ENCODE measurements at regions not wholly inside any gene's neighbourhood (a gene's known extent, or its start where the extent isn't known, plus 50 kb on each side); places are given as distances from the start of the nearest gene placed in this dataset.

GRCh38 chr20:50396623-50397022 lies 113.6 kb upstream of the PTPN1 start:
- intact Hi-C loops (cut with DNase I): no loop called here
- Histone ChIP-seq H3K9me3 (no peaks in the 10 kb centered on the region), H3K4me1 (peaks cover 23% of the 10 kb centered on the region), H3K36me3 (no peaks in the 10 kb centered on the region), H3K4me3 (no peak overlapping the region), H3K27ac (peak overlapping the region; percentile 48), H3K27me3 (no peaks in the 10 kb centered on the region)
- no peak for DNase-seq (ENCODE audit: extremely low spot score in 2 of 2)
- no peak for TF ChIP-seq POLR2A (IDR thresholded peaks at IDR 0.05)
- TF ChIP-seq, protein P1, sequence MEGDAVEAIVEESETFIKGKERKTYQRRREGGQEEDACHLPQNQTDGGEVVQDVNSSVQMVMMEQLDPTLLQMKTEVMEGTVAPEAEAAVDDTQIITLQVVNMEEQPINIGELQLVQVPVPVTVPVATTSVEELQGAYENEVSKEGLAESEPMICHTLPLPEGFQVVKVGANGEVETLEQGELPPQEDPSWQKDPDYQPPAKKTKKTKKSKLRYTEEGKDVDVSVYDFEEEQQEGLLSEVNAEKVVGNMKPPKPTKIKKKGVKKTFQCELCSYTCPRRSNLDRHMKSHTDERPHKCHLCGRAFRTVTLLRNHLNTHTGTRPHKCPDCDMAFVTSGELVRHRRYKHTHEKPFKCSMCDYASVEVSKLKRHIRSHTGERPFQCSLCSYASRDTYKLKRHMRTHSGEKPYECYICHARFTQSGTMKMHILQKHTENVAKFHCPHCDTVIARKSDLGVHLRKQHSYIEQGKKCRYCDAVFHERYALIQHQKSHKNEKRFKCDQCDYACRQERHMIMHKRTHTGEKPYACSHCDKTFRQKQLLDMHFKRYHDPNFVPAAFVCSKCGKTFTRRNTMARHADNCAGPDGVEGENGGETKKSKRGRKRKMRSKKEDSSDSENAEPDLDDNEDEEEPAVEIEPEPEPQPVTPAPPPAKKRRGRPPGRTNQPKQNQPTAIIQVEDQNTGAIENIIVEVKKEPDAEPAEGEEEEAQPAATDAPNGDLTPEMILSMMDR (IDR thresholded peaks at IDR 0.05): no peak
- no peak for TF ChIP-seq POLR2AphosphoS5 (IDR thresholded peaks at IDR 0.05; ENCODE audit: insufficient read depth in 1 of 2, low read depth in 1 of 2)

- intact Hi-C loops (cut with DNase I): no loop called here
- no peak for DNase-seq (ENCODE audit: extremely low spot score in 2 of 2)
- Histone ChIP-seq H3K36me3 (no peaks in the 10 kb centered on the region), H3K4me1 (peaks cover 23% of the 10 kb centered on the region), H3K27ac (peak overlapping the region; percentile 48), H3K4me3 (no peak overlapping the region), H3K9me3 (no peaks in the 10 kb centered on the region), H3K27me3 (no peaks in the 10 kb centered on the region)
- TF ChIP-seq, protein P1 (IDR thresholded peaks at IDR 0.05): no peak
- TF ChIP-seq POLR2AphosphoS5 (IDR thresholded peaks at IDR 0.05; ENCODE audit: insufficient read depth in 1 of 2, low read depth in 1 of 2): no peak
- TF ChIP-seq POLR2A (IDR thresholded peaks at IDR 0.05): no peak
These were observed 113.1 kb upstream of the PTPN1 start for GRCh38 chr20:50397058-50397457.

DNA sequence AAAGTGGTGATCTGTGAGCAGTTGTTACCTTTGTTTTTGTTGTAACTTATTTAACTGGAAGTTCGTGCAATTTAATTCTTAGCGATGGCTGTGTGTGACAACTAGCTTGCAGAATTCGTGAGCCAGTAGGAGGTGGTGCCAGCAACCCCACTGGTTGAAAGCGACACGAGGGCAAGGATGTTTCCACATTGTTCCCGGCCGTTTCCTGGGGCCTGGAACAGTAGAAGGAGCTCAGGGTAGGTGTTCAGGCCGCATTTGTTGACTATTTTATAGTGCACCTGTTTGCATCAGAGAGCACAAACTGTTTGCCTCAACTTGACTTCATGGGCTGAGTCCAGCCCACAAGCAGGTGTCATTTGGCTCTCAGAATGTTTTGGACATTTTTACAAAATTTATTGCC lies 112.1 kb upstream of the PTPN1 start:
- Histone ChIP-seq H3K4me3 (no peak overlapping the region), H3K27me3 (no peaks in the 10 kb centered on the region), H3K4me1 (peaks cover 24% of the 10 kb centered on the region), H3K36me3 (no peaks in the 10 kb centered on the region), H3K27ac (peak overlapping the region; percentile 31), H3K9me3 (no peaks in the 10 kb centered on the region)
- intact Hi-C loops (cut with DNase I): no loop called here
- DNase-seq (ENCODE audit: extremely low spot score in 2 of 2): no peak
- TF ChIP-seq, protein P1 (IDR thresholded peaks at IDR 0.05): no peak
- TF ChIP-seq POLR2AphosphoS5 (IDR thresholded peaks at IDR 0.05; ENCODE audit: insufficient read depth in 1 of 2, low read depth in 1 of 2) (no peak), POLR2A (IDR thresholded peaks at IDR 0.05) (no peak)

- Histone ChIP-seq H3K27ac (peak overlapping the region; percentile 31), H3K4me3 (no peak overlapping the region), H3K36me3 (no peaks in the 10 kb centered on the region), H3K9me3 (no peaks in the 10 kb centered on the region), H3K27me3 (no peaks in the 10 kb centered on the region), H3K4me1 (peaks cover 28% of the 10 kb centered on the region)
- intact Hi-C loops (cut with DNase I): no loop called here
- TF ChIP-seq POLR2AphosphoS5 (IDR thresholded peaks at IDR 0.05; ENCODE audit: insufficient read depth in 1 of 2, low read depth in 1 of 2) (no peak), POLR2A (IDR thresholded peaks at IDR 0.05) (no peak)
- TF ChIP-seq, protein P1 (IDR thresholded peaks at IDR 0.05): no peak
- DNase-seq (ENCODE audit: extremely low spot score in 2 of 2): no peak
These were observed 111.7 kb upstream of the PTPN1 start for GRCh38 chr20:50398471-50398820.

- Histone ChIP-seq H3K9me3 (no peaks in the 10 kb centered on the region), H3K36me3 (no peaks in the 10 kb centered on the region), H3K27me3 (no peaks in the 10 kb centered on the region), H3K4me1 (peaks cover 33% of the 10 kb centered on the region), H3K4me3 (no peak overlapping the region), H3K27ac (peak overlapping the region; percentile 31)
- DNase-seq (ENCODE audit: extremely low spot score in 2 of 2): no peak
- intact Hi-C loops (cut with DNase I): no loop called here
- peak in 1 of 2 donors; percentile 59 for TF ChIP-seq POLR2AphosphoS5 (IDR thresholded peaks at IDR 0.05; ENCODE audit: insufficient read depth in 1 of 2, low read depth in 1 of 2)
- TF ChIP-seq, protein P1 (IDR thresholded peaks at IDR 0.05): no peak
These were observed 111.2 kb upstream of the PTPN1 start for GRCh38 chr20:50398821-50399554.
